ENCODE measurements at regions not wholly inside any gene's neighbourhood (a gene's known extent, or its start where the extent isn't known, plus 50 kb on each side); places are given as distances from the start of the nearest gene placed in this dataset.

- TF ChIP-seq, protein P1, sequence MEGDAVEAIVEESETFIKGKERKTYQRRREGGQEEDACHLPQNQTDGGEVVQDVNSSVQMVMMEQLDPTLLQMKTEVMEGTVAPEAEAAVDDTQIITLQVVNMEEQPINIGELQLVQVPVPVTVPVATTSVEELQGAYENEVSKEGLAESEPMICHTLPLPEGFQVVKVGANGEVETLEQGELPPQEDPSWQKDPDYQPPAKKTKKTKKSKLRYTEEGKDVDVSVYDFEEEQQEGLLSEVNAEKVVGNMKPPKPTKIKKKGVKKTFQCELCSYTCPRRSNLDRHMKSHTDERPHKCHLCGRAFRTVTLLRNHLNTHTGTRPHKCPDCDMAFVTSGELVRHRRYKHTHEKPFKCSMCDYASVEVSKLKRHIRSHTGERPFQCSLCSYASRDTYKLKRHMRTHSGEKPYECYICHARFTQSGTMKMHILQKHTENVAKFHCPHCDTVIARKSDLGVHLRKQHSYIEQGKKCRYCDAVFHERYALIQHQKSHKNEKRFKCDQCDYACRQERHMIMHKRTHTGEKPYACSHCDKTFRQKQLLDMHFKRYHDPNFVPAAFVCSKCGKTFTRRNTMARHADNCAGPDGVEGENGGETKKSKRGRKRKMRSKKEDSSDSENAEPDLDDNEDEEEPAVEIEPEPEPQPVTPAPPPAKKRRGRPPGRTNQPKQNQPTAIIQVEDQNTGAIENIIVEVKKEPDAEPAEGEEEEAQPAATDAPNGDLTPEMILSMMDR (IDR thresholded peaks at IDR 0.05): no peak
- TF ChIP-seq POLR2A (IDR thresholded peaks at IDR 0.05): no peak
Measured at GRCh38 chr2:57893786-57894185, 152.8 kb upstream of the VRK2 start.
